PC-3 (cell line): ENCODE measurements at regions not wholly inside any gene's neighbourhood (a gene's known extent, or its start where the extent isn't known, plus 50 kb on each side); places are given as distances from the start of the nearest gene placed in this dataset.

Experiments used
- EZH2 ChIP-seq: fragments of 300-600 bp; sonication (generic); IDR thresholded peaks from one replicate; pipeline ENCODE4 v1.6.1; 2017; ENCODE audit warnings: antibody characterized with exemption, mild to moderate bottlenecking, low read length; ENCODE audit not compliant: unreplicated experiment
- EZH2phosphoT487 ChIP-seq: fragments of 300-600 bp; sonication (generic); IDR thresholded peaks from 2 replicates; pipeline ENCODE4 v1.6.1; 2018; ENCODE audit warnings: mild to moderate bottlenecking, antibody characterized with exemption, low read length, borderline replicate concordance
- TF ChIP-seq, protein P1 (sequence below): fragments of 300-600 bp; sonication (generic); conservative IDR thresholded peaks from 2 replicates; pipeline ENCODE4 v1.5.1; 2017; ENCODE audit warnings: antibody characterized with exemption, low read depth, mild to moderate bottlenecking, low read length

GRCh38 chr11:129719037-129719436 is 96.6 kb upstream of the TMEM45B start:
- TF ChIP-seq, protein P1, sequence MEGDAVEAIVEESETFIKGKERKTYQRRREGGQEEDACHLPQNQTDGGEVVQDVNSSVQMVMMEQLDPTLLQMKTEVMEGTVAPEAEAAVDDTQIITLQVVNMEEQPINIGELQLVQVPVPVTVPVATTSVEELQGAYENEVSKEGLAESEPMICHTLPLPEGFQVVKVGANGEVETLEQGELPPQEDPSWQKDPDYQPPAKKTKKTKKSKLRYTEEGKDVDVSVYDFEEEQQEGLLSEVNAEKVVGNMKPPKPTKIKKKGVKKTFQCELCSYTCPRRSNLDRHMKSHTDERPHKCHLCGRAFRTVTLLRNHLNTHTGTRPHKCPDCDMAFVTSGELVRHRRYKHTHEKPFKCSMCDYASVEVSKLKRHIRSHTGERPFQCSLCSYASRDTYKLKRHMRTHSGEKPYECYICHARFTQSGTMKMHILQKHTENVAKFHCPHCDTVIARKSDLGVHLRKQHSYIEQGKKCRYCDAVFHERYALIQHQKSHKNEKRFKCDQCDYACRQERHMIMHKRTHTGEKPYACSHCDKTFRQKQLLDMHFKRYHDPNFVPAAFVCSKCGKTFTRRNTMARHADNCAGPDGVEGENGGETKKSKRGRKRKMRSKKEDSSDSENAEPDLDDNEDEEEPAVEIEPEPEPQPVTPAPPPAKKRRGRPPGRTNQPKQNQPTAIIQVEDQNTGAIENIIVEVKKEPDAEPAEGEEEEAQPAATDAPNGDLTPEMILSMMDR: no peak
- no peak for TF ChIP-seq EZH2
- no peak for TF ChIP-seq EZH2phosphoT487
